CD14-positive monocyte (primary cell): ENCODE measurements at regions not wholly inside any gene's neighbourhood (a gene's known extent, or its start where the extent isn't known, plus 50 kb on each side); places are given as distances from the start of the nearest gene placed in this dataset.

Experiments used
- DNase-seq, 3 donors: peaks; one replicate each; pipeline ENCODE4 v3.0.0-alpha.2; 2011 to 2022
- H2AFZ ChIP-seq: 2 replicates; pipeline ENCODE4 v1.6.0; 2012; ENCODE audit warnings: mild to moderate bottlenecking, low read depth, low read length, inconsistent platforms; ENCODE audit not compliant: insufficient read depth, poor library complexity, severe bottlenecking
- H3K27ac ChIP-seq, 2 donors: 1 replicate in 1 of 2; 2 replicates in 1 of 2; pipeline ENCODE4 v1.5.1; 2012 to 2013; ENCODE audit warnings: low read length in 2 of 2, control low read depth in 1 of 2, inconsistent platforms in 1 of 2, low read depth in 1 of 2, mild to moderate bottlenecking in 1 of 2
- H3K27me3 ChIP-seq, 2 donors: one replicate each; pipeline versions ENCODE4 v1.6.0 to v1.6.1; 2011 to 2013; ENCODE audit warnings: low read length in 2 of 2; ENCODE audit not compliant: control insufficient read depth in 2 of 2, insufficient read depth in 2 of 2
- H3K36me3 ChIP-seq, 2 donors: replicated peaks in 1 of 2; 1 replicate in 1 of 2; 2 replicates in 1 of 2; pipeline versions ENCODE4 v1.5.1 to v1.6.1; 2012 to 2013; ENCODE audit warnings: low read length in 2 of 2, control low read depth in 1 of 2, inconsistent platforms in 1 of 2, mild to moderate bottlenecking in 1 of 2; ENCODE audit not compliant: insufficient read depth in 2 of 2, control insufficient read depth in 1 of 2
- H3K4me1 ChIP-seq, 2 donors: 1 replicate in 1 of 2; 2 replicates in 1 of 2; pipeline versions ENCODE4 v1.5.1 to v1.6.1; 2012 to 2013; ENCODE audit warnings: low read length in 2 of 2, control low read depth in 1 of 2, inconsistent platforms in 1 of 2, mild to moderate bottlenecking in 1 of 2, moderate library complexity in 1 of 2; ENCODE audit not compliant: insufficient read depth in 2 of 2, control insufficient read depth in 1 of 2
- H3K4me2 ChIP-seq: replicated peaks from 2 replicates; pipeline ENCODE3; 2012; ENCODE audit warnings: low read length, moderate library complexity, mild to moderate bottlenecking; ENCODE audit not compliant: poor library complexity, severe bottlenecking; ENCODE audit errors: extremely low read depth
- H3K4me3 ChIP-seq, 3 experiments: fragments of 200-600 bp in 1 of 3; sonication (generic) in 1 of 3; replicated peaks in 1 of 3; 1 replicate in 2 of 3; 2 replicates in 1 of 3; pipeline ENCODE4 v1.5.1; 2011 to 2013; ENCODE audit warnings: low read length in 3 of 3, mild to moderate bottlenecking in 3 of 3, control low read depth in 2 of 3, low read depth in 2 of 3, inconsistent platforms in 1 of 3, moderate library complexity in 1 of 3
- H3K79me2 ChIP-seq: 2 replicates; pipeline ENCODE4 v1.6.0; 2012; ENCODE audit warnings: mild to moderate bottlenecking, control low read depth, inconsistent platforms, low read length, moderate library complexity; ENCODE audit not compliant: insufficient read depth
- H3K9ac ChIP-seq: 2 replicates; pipeline ENCODE4 v1.6.0; 2017; ENCODE audit warnings: low read length, mild to moderate bottlenecking; ENCODE audit not compliant: insufficient read depth, poor library complexity, severe bottlenecking
- H3K9me3 ChIP-seq, 2 donors: replicated peaks in 1 of 2; 1 replicate in 1 of 2; 2 replicates in 1 of 2; pipeline versions ENCODE4 v1.5.1 to v1.6.1; 2012 to 2013; ENCODE audit warnings: low read length in 2 of 2, control low read depth in 1 of 2; ENCODE audit not compliant: control insufficient read depth in 1 of 2, insufficient read depth in 1 of 2
- H4K20me1 ChIP-seq: 2 replicates; pipeline ENCODE4 v1.6.0; 2012; ENCODE audit warnings: mild to moderate bottlenecking, low read length, control low read depth, moderate library complexity; ENCODE audit not compliant: insufficient read depth
- H3K27ac Mint-ChIP-seq, 7 donors: one replicate each; pipeline ENCODE4 v1.8.0; 2020; ENCODE audit warnings: mild to moderate bottlenecking in 7 of 7, mixed read lengths in 7 of 7, moderate library complexity in 6 of 7, inconsistent platforms in 2 of 7
- H3K27me3 Mint-ChIP-seq, 3 donors: one replicate each; pipeline ENCODE4 v1.8.0; 2021 to 2022; ENCODE audit warnings: low read depth in 3 of 3, mild to moderate bottlenecking in 3 of 3, mixed read lengths in 3 of 3, moderate library complexity in 3 of 3, inconsistent platforms in 1 of 3
- H3K36me3 Mint-ChIP-seq, 2 donors: one replicate each; pipeline ENCODE4 v1.8.0; 2020; ENCODE audit warnings: mixed read lengths in 2 of 2, inconsistent platforms in 1 of 2, mild to moderate bottlenecking in 1 of 2
- H3K4me1 Mint-ChIP-seq: one replicate; pipeline ENCODE4 v1.8.0; 2020; ENCODE audit warnings: mild to moderate bottlenecking, mixed read lengths
- H3K4me3 Mint-ChIP-seq, 2 donors: one replicate each; pipeline ENCODE4 v1.8.0; 2020; ENCODE audit warnings: mild to moderate bottlenecking in 2 of 2, mixed read lengths in 2 of 2, moderate library complexity in 1 of 2
- H3K9me3 Mint-ChIP-seq, 7 donors: one replicate each; pipeline ENCODE4 v1.8.0; 2020 to 2022; ENCODE audit warnings: mixed read lengths in 7 of 7, mild to moderate bottlenecking in 6 of 7, moderate library complexity in 6 of 7, inconsistent platforms in 2 of 7
- CTCF ChIP-seq: fragments of 200-600 bp; IDR thresholded peaks from one replicate; pipeline ENCODE4 v1.8.0; 2022; ENCODE audit warnings: antibody characterized with exemption, mild to moderate bottlenecking
- WGBS: methylation state at CpG from one replicate; pipeline ENCODE4 v1.1.5; 2013; ENCODE audit warnings: missing lambda C conversion rate; ENCODE audit not compliant: insufficient coverage; 5-methylcytosine and 5-hydroxymethylcytosine counted together
- intact Hi-C, 2 donors: fragments of 100-400 bp; cut with micrococcal nuclease; formaldehyde crosslinking; loops; one replicate each; pipeline versions ENCODE4 v1.15.0 to v1.15.1; 2023

- Histone ChIP-seq H3K4me1 (no peaks in the 10 kb centered on the region), H3K36me3 (no peaks in the 10 kb centered on the region), H4K20me1 (no peaks in the 10 kb centered on the region), H3K4me2 (no peak overlapping the region), H3K27ac (no peak overlapping the region), H3K79me2 (no peaks in the 10 kb centered on the region), H3K9me3 (peaks cover 4 to 5% of the 10 kb centered on the region in 2 donors), H3K4me3 (no peak overlapping the region), H3K27me3 (no peaks in the 10 kb centered on the region), H3K9ac (no peak overlapping the region), H2AFZ (no peak overlapping the region)
- TF ChIP-seq CTCF = no peak
- WGBS = 37% methylated on average over 3 of the region's 10 CpGs
- intact Hi-C loops = no loop called here
- H3K4me3 Mint-ChIP-seq = no peak overlapping the region
- no peak for DNase-seq
- peaks cover 3 to 9% (median 8%) of the 10 kb centered on the region in 7 donors for H3K9me3 Mint-ChIP-seq
- no peaks in the 10 kb centered on the region for H3K4me1 Mint-ChIP-seq
- H3K36me3 Mint-ChIP-seq = no peaks in the 10 kb centered on the region
- H3K27me3 Mint-ChIP-seq = peaks cover 1 to 13% (median 3%) of the 10 kb centered on the region in 3 donors
- H3K27ac Mint-ChIP-seq = no peak overlapping the region
Observed at GRCh38 chr7:3176112-3177000, 124.7 kb upstream of the SDK1 start.

- no peaks in the 10 kb centered on the region for H3K9me3 ChIP-seq
- no peak overlapping the region for H3K4me3 Mint-ChIP-seq
- no peaks in the 10 kb centered on the region for H3K36me3 Mint-ChIP-seq
- H3K27me3 Mint-ChIP-seq = peaks cover 1 to 13% (median 3%) of the 10 kb centered on the region in 3 donors
- H3K36me3 ChIP-seq = no peaks in the 10 kb centered on the region
- no peak overlapping the region for H3K27ac Mint-ChIP-seq
- no peaks in the 10 kb centered on the region for H3K4me1 ChIP-seq
- peaks cover 0 to 6% (median 3%) of the 10 kb centered on the region in 7 donors for H3K9me3 Mint-ChIP-seq
- DNase-seq = no peak
- no peaks in the 10 kb centered on the region for H3K4me1 Mint-ChIP-seq
- no peak overlapping the region for H3K4me2 ChIP-seq
- no CpG with 5 or more reads among the region's 2 CpGs for WGBS
- intact Hi-C loops = no loop called here
- no peaks in the 10 kb centered on the region for H3K27me3 ChIP-seq
- no peak overlapping the region for H2AFZ ChIP-seq
- no peaks in the 10 kb centered on the region for H4K20me1 ChIP-seq
- H3K9ac ChIP-seq = no peak overlapping the region
- TF ChIP-seq CTCF = no peak
- H3K4me3 ChIP-seq = no peak overlapping the region
- no peak overlapping the region for H3K27ac ChIP-seq
- H3K79me2 ChIP-seq = no peaks in the 10 kb centered on the region
Observed at GRCh38 chr7:3177271-3177670, 123.8 kb upstream of the SDK1 start.
